ENCODE measurements at regions not wholly inside any gene's neighbourhood (a gene's known extent, or its start where the extent isn't known, plus 50 kb on each side); places are given as distances from the start of the nearest gene placed in this dataset.

DNA sequence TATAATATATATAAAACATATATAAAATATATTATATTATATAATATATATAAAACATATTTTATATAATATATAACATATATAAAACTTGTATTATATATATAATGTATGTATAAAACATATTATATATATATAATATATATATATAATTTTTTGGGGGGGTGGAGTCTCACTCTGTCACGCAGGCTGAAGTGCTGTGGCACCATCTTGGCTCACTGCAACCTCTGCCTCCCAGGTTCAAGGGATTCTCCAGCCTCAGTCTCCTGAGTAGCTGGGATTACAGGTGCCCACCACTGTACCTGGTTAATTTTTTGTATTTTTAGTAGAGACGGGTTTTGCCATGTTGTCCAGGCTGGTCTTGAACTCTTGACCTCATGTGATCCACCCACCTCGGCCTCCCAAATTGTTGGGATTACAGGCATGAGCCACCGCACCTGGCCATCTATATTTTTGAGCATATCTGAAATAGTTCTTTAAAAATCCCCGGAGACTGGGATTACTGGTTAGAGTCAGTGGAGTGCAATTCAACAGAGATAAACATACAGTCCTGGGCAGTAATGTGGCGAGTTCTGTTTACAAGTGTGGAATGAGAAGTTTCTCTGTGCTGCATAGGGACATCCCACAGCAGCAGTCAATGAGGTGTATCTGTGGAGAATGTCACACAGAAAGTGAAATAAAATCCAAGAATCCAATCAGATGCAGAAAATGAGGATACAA is 208.4 kb downstream of the MYCN start:
- no peak for ATAC-seq

DNA sequence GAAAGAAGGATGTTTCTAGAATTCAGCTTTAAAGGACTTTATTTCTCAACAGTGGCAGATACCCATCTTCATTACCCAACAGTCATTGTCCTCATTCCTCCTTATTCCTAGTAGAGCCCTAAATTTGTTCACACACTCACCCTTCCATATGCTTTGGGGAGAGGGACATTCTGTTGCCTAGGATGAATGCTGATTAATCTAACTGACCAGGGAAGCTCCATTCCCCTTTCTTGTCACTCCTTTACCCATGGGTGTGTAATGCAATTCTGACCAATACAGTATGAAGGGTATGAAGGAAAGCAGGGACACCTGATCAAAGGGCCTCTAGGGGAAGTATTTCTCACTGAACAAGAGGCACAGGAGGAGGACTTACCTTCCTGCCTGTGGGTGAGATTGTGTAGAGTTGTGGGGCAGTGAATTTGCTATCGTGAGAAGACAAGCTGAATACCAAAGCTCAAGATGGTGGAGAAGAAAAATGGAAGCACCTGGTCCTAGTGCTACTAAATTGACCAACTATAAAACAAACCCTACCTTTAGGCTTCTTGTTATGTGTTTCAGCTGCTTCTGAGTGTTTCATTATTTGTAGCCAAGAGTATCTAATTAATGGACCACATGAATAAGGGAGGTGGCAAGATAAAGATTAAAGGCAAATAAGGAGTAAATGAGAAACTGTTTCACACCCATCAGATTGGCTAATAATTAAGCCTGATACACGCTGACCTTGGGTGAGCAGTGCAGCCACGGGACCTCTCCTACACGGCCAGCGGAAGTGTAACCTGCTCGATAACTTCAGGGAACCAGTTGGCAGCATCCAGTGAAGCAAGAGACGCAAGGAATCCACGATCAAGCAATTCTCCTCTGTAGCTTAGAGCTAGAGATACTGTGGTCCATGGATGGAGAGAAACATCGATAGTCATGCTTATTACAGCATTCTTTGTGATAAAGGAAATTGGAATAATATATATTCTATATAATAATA is 202.3 kb downstream of the MYCN start:
- no peak for ATAC-seq

DNA sequence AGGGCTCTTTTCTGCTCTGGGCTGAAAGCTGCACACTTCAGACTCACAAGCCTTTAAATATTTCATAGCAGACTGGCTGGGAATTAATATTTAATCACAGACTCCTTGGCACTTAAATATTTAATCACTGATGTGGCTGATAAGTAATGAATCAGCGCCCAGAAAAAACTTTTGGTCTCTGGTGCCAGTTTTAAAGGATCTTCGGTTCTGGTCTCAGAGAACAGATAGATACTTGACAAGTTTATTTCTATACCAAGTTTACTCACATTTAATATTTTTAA is 201.2 kb downstream of the MYCN start:
- ATAC-seq = no peak

DNA sequence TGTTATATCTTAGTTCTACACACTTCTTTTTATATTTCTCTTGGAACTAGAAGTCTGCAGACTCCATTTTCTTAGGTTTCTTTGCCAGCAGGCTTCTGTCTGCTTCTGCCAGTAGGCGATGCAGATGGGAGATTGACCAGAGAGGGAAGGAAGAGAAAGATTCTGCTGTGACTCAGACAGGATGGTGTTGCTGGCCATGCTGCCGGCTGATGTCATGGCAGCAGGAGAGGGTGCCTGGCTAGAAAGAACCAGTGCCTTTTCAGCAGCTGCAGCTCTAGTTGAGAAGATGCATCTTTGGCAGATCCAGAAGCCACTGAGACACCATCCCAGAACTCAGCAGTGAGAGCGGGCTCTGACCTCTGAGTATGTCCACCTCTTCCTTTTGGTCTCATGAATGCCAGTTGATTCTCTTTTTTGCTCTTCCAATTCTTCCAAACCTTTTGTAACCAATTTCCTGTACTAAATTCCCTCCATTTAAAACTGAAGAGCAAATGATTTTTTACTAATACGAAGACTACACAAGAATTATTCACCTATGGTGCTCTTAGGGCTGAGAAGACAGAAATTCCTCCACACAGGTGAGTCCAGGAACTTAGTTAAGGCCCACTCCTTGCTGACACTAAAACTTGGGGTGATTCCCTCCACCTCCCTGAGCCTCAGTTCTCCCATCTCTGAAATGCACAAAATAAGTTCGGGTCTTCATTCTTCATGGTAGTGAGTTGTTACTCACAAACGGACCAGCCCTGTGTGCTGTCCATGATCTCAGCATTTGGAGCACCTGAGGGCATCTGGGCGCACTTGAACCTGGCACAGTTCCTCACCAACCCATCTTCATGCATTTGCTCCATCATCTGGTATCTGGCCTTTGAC is 200.7 kb downstream of the MYCN start:
- no peak for ATAC-seq

DNA sequence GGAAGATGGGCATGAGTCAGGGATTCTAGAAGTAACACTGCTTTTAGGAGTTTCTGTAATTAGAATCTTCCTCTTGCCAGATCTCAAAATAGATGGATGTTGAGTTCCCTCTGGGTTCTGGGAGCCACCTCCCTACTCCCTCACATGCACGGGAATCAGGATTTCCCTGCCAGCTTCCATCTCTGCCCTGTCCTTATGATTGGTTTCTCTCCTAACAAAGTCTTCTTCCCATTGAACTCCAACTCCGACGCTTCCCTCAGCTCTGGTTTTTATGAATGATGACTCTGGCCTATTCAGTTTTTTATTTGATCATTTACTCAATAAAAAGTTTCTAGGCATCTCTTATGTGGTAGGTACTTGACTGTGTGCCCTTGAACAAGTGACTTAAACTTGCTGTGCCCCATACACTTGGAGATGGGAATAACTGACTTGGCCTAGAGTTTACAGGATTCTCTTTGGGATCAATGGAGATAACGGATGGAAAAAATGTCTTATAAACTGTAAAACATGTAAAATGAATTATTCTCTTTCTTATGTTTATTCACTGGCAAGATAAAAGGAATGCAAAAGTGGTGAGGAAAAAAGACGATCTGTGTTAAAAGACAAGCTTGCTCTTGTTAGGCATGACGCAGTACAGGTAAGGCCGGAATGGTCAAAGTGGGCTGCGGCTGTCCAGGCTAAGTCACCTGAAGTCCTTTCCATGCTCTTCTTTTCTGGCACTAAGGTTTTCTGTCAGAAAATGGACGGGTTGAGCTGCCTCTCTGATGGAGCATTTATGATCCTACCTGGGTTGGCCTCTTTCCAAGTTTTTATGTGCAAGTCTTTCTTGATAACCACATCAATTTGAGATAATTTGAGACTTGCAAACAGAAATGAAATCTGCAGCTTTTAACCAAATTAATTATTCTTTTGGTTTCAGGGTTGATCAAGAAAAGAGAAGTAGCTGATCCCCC is 199.6 kb downstream of the MYCN start:
- no peak for ATAC-seq

DNA sequence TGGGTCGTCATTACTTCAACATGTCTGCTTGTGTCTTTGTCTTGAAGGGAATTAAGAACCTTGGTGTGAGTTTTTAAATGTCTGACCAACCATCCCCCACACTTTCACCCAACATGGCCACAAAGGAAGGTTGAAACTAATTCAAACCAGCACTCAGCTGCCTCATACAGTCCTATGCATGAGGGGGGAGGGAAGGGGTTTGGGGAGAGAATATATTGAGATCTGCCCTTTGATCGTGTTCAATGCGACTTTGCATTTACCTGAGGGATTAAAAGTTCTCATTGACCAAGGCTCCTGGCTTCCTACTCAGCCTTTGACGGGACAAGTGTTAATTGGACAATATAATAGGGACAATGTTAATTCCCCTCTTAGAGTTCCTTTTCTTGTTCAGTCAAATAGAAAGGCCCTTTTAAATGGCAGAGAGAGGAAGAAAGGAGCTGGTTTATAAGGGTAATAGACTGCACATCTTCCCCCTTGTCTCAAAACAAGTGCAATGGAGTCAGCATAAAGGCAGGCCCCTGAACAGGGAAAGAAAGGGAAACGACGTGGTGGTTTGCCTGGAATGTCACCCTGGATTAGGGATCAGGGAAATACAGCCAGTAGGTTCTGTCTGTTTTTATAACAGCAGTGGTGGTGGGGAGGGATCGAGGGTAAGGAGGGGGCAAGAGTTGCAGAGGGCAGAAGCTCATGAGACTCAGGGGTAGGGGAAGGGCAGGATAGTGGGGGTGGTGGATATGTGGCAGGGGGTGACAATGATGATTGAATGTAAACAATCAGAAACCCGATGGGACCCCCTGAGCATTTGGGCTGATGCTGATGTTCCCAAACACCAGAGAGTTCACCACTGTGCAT is 198.7 kb downstream of the MYCN start:
- ATAC-seq = no peak

DNA sequence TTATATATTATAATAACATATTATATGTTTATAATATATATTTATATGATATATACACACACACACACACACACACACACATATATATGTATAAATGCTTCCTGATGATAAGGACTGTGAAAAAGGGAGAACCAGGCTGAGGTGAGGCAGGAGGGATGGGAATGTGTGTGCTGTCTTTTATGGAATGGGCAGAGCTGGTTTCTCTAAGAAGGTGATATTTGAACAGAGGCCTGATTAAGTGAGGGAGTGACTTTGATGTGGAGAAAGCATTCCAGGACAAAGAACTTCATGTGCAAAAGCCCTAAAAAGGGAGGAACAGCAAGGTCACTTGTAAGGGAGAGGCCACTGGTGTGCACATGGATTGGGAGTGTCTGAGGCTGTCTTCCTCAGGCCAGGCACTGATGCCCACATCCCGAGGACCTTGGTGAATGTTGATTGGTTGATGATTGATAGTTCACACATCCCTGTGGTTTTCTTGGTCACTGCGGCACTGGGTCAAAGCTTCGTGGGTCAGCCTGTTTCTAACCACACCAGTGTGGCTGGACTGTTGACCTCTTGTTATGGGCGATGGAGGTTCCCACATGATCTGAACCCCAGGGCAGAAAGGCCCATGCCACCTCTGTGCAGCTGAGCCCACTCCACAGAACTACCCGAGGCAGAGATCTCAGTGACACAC is 196.9 kb downstream of the MYCN start:
- no peak for ATAC-seq

DNA sequence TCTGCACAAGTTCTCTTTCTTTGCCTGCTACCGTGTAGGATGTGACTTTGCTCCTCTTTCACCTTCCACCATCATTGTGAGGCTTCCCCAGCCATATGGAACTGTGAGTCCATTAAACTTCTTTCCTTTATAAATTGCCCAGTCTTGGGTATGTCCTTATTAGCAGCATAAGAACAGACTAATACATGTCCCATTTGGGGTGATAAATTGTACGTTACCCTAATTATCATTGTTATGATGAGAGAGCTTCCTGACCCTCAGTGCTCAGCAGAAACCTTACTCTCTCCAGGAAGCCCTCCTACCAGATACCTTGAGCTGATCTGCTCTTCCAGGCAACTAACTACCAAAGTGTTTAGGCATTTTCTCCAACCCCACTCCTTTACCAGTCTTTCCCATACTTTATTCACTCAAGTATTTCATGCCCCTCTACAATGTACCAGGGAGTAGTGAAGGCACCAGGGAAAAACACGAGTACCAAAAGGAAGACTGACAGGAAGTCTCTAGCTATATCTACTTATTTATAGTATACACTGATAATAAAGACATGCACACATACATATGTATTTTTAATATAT is 196.2 kb downstream of the MYCN start:
- ATAC-seq = no peak

DNA sequence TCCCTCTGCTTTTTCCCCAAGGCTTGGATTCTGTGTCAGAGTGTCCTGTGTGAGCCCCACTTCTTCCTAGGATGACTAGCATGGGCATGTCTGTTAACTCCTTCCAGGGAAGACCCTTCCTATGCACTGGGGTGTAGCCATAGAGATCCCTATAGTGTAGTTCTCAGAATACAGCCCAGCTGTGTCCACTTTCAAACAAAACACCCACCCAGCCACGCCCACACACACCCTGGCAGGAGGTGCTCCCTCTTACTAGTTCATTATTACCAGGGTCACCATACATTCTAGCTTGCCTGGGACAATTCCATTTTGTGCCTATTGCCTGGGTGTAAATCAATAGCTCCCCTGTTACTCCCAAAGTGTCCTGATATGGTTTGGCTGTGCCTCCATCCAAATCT is 195.6 kb downstream of the MYCN start:
- peak; percentile 17 for ATAC-seq

DNA sequence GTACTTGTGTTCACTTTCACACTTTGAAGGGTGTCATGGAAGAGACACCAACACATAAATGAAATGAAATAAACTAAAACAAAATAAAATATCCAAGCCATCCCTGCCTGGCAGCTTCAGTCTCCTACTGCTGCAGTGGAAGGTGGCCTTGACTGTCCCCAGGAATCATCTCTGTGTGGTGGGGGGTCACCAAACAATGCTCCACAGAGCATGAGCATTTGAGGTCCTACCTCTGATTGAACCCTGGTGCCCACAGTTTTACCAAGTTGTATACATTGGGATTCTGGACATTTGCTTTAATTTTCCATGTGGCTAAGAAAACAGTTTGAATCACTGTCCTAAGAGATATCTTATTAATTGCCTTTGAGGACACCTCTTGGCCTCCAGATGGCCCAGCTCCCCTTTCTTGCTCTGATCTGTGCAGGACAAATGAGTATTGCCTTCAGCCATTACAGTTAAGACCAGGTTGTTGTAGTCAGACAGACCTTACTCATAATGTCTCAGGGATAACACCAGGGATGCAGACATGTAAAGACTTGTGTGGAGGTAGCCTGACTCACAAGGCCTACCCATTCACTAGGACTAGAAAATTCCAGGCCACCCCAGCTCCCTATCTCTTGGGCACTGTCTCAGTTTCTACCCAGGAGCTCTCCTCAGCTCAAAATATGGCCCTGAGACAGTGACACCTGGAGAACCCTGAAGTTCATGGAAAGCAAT is 195.0 kb downstream of the MYCN start:
- peak; percentile 98 for ATAC-seq

DNA sequence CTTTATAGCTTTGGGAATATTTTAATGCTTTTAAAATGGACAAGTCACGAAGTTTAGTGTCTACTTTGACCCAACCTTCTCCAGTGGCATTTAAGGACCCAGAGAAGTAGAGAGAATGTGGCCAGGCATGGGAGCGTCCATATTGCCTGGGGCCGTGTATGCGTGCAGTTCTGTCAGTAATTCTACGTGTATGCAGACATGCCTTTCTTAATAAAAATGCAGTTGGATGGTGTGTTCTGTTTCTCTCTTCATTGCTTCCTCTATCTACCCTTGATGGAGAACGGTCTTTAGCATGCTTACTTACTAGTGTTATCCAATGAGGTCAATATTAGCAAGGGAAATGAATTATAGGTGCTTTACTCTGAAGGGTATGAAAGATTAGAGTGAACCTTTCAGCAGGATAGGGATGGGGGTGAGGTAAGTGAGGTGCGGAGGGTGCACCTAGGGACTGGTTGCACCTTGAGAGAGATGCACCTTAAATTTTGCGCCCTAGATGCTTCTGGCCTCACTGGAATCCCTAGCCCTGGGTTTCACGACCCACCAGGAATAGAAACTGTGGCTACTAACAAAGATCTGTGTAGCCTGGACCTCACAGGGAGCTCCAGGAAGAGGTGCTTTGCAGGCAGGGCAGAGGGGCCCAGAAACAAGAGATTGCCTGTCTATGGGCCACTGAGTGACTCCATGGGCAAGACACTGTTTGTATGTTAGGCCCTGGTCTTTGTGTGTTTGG is 194.3 kb downstream of the MYCN start:
- no peak for ATAC-seq

DNA sequence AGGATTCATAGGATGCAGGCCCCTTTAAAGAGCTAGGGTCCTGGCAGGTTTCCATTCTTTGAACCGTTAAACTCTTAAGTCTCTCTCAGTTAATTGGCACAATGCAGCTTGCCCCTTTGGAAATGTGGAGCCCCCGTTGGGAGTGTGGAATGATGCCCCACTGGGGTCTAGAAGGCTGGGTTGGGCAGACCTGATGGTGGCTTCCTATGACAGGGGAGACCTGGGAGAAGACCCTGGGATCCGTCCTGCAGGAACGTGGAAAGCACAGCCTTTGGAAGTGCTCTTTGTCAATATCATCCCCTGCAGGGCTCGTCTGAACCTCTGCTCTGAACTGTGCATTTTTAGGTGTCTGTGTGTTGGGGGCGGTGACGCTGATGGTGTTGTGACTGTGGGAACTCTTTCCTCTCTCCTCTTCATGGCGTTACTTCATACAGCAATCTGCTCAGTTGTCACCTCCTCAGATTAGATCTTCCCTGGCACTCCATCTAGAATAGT is 190.6 kb downstream of the MYCN start:
- no peak for ATAC-seq

DNA sequence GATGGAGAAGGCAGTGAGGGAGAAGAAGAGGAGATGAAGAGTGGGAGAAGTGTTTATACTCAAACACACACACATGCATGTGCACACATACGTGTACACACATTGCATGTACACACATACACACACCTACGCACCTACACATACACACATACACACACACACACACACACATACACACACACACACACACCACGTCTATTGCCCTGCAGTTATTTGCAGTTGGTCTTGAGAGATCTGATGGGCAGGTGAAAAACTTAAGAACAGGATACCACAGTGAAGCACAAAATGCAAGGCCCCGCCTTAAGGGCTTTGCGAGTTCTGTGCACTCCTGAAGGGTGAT is 190.2 kb downstream of the MYCN start:
- no peak for ATAC-seq

DNA sequence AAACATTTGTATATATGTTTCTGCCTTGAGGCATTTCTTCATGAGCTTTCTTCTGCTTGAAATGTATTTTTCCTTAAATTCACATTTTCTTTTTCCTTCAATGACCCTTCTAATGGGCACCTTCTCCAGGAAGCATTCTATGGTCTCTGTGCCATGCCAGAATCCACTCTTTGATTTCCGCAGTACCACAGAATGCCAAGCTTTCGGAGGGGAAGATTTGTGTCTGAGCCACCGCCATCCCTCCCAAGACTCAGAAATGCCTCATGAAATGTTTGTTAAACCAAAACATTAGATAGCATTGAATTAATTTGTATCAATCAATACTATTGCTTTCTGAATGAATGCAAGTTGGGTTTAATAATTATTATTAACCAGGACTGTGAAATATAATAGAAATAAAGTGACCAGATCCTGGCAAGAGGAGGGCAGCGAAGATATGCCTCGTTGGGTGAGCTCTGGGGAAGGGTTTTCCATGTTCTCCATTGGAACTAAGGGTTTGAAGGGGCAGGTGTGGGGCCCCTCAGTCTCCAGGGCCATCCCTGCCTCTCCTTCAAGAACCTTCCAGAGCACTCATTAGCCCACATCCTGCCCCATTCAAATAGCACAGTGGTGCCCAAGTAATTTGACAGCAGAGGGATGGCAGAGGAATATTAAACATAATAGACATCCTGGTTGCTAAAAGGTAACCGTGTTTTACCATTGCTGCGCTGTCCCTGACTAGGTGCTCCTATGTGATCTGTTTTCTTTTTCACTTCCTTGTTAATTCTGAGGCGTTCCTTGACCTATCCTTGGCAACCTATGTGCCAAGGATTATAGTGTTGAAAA is 189.6 kb downstream of the MYCN start:
- no peak for ATAC-seq

DNA sequence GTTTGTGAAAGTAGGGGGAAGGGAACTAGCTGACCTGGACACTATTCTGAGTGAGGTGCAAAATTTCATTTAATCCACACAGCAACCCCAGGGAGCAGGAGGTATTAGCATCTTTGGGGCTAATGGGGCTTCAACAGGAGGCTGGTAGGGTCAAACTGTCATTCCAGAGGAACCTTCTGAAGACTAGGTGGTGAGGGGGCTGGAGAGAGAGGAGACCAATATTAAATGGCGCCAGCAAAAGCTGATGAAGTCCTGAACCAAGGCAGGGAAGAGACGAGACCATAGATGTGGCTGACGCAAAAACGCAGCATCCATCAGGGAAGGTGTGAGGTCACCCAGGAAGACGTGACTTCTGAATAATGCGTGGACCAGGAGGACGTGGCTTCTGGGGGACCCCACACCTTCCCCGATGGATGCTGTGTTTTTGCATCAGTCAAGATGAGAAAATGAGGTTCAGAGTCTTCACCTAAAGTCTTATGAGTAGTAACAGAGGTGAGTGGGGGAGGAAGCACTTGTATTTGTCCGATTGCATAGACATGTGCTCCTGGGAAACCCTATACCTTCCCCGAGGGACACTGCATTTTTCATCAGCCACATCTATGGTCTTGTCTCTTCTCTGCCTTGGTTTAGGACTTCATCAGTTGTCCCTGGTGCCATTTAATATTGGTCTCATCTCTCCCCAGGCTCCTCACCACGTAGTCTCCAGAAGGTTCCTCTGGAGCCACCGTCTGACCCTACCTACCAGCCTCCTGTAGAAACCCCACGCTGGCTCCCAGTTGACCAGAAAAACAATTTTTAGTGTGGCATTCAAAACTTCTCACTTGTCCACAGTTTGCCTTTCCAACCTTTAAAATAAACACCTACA is 188.6 kb downstream of the MYCN start:
- no peak for ATAC-seq

DNA sequence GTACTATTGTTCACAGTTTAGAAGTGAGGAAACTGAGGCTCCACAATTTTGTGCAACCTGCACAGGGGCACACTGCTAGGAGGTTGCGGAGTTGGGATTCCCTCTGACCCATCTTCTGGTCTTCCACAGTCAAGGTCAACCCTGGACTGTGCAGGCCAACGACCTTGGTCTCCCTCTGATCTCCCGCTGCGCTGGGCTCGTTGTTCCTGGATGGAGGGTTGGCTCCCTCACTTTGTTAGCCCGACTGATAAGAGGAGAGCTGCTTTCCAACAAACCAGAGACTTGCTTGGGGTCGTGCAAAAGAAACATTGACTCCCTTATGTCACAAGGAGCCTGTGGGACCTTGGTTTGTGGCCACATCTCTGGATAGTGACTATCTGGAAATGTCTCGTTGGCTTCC is 187.6 kb downstream of the MYCN start:
- no peak for ATAC-seq
